SK-N-SH treated with all-trans-retinoic acid at 6 μM for 48 hours (cell line): ENCODE measurements at regions not wholly inside any gene's neighbourhood (a gene's known extent, or its start where the extent isn't known, plus 50 kb on each side); places are given as distances from the start of the nearest gene placed in this dataset.

Source experiments
- ATAC-seq: fragments of 200-7000 bp; cut with Tn5 transposase; 3 replicates; pipeline ENCODE4 v1.9.1; 2020; ENCODE audit warnings: mild to moderate bottlenecking, moderate library complexity
- ARNTL ChIP-seq: fragments of 450-650 bp; formaldehyde crosslinking; IDR thresholded peaks from 2 replicates; pipeline ENCODE4 v1.5.0; 2020; ENCODE audit warnings: low read depth, mild to moderate bottlenecking, moderate library complexity, borderline replicate concordance
- BACH2 ChIP-seq: fragments of 250-450 bp; sonication (Bioruptor Pico); IDR thresholded peaks from 2 replicates; pipeline ENCODE4 v1.9.0; 2021; ENCODE audit warnings: mild to moderate bottlenecking, borderline replicate concordance
- CSDC2 ChIP-seq: fragments of 250-450 bp; sonication (Bioruptor Pico); IDR thresholded peaks from 2 replicates; pipeline ENCODE4 v1.5.0; 2020; ENCODE audit warnings: mild to moderate bottlenecking, moderate library complexity
- CSRNP3 ChIP-seq: fragments of 250-450 bp; sonication (Bioruptor Pico); IDR thresholded peaks from 2 replicates; pipeline ENCODE4 v1.5.1; 2021; ENCODE audit warnings: mild to moderate bottlenecking, moderate library complexity
- ESRRG ChIP-seq: fragments of 250-450 bp; sonication (Bioruptor Pico); IDR thresholded peaks from 2 replicates; pipeline ENCODE4 v1.6.1; 2021; ENCODE audit warnings: mild to moderate bottlenecking
- GLIS3 ChIP-seq: fragments of 250-450 bp; sonication (Bioruptor Pico); IDR thresholded peaks from 2 replicates; pipeline ENCODE4 v1.5.0; 2020; ENCODE audit warnings: mild to moderate bottlenecking, moderate library complexity
- ISL1 ChIP-seq: fragments of 250-450 bp; sonication (Bioruptor Pico); IDR thresholded peaks from 2 replicates; pipeline ENCODE4 v2.1.2; 2022; ENCODE audit warnings: mild to moderate bottlenecking, moderate library complexity
- OSR1 ChIP-seq: fragments of 250-450 bp; sonication (Bioruptor Pico); IDR thresholded peaks from 2 replicates; pipeline ENCODE4 v1.8.0; 2022; ENCODE audit warnings: moderate library complexity, mild to moderate bottlenecking, inconsistent platforms
- PPARA ChIP-seq: fragments of 250-450 bp; sonication (Bioruptor Pico); IDR thresholded peaks from 2 replicates; pipeline ENCODE4 v1.5.0; 2020; ENCODE audit warnings: mild to moderate bottlenecking, borderline replicate concordance
- RARB ChIP-seq: fragments of 250-450 bp; sonication (Bioruptor Pico); IDR thresholded peaks from 2 replicates; pipeline ENCODE4 v1.8.0; 2021; ENCODE audit warnings: mild to moderate bottlenecking, moderate library complexity
- TCF4 ChIP-seq: fragments of 250-450 bp; sonication (Bioruptor Pico); IDR thresholded peaks from 2 replicates; pipeline ENCODE4 v1.8.0; 2021; ENCODE audit warnings: mild to moderate bottlenecking, moderate library complexity, borderline replicate concordance
- TSHZ2 ChIP-seq: fragments of 250-450 bp; sonication (Bioruptor Pico); IDR thresholded peaks from 2 replicates; pipeline ENCODE4 v1.5.0; 2020; ENCODE audit warnings: mild to moderate bottlenecking, moderate library complexity
- ZC3H10 ChIP-seq: fragments of 250-450 bp; sonication (Bioruptor Pico); IDR thresholded peaks from 2 replicates; pipeline ENCODE4 v1.5.1; 2021; ENCODE audit warnings: mild to moderate bottlenecking, moderate library complexity
- ZFP3 ChIP-seq: fragments of 250-450 bp; sonication (Bioruptor Pico); IDR thresholded peaks from 2 replicates; pipeline ENCODE4 v1.5.0; 2020; ENCODE audit warnings: mild to moderate bottlenecking, moderate library complexity
- ZFP30 ChIP-seq: fragments of 450-650 bp; formaldehyde crosslinking; IDR thresholded peaks from 2 replicates; pipeline ENCODE4 v1.5.0; 2022; ENCODE audit warnings: mild to moderate bottlenecking, moderate library complexity
- ZNF565 ChIP-seq: fragments of 450-650 bp; formaldehyde crosslinking; conservative IDR thresholded peaks from 2 replicates; pipeline ENCODE4 v1.5.0; 2020; ENCODE audit warnings: low read depth, mild to moderate bottlenecking, moderate library complexity
- ZNF70 ChIP-seq: fragments of 450-650 bp; formaldehyde crosslinking; IDR thresholded peaks from 2 replicates; pipeline ENCODE4 v1.5.0; 2020; ENCODE audit warnings: mild to moderate bottlenecking, moderate library complexity
- TF ChIP-seq, protein P1 (sequence below): fragments of 250-450 bp; sonication (Bioruptor Pico); IDR thresholded peaks from 2 replicates; pipeline ENCODE4 v1.8.0; 2021; ENCODE audit warnings: low read depth, mild to moderate bottlenecking, moderate library complexity, borderline replicate concordance
- TF ChIP-seq, protein P2 (sequence below): fragments of 250-450 bp; sonication (Bioruptor Pico); IDR thresholded peaks from 2 replicates; pipeline ENCODE4 v1.5.1; 2020; ENCODE audit warnings: low read depth, mild to moderate bottlenecking, moderate library complexity
- TF ChIP-seq, protein P3 (sequence below): fragments of 250-450 bp; sonication (Bioruptor Pico); IDR thresholded peaks from 2 replicates; pipeline ENCODE4 v1.8.0; 2020; ENCODE audit warnings: mild to moderate bottlenecking, moderate library complexity, borderline replicate concordance

DNA sequence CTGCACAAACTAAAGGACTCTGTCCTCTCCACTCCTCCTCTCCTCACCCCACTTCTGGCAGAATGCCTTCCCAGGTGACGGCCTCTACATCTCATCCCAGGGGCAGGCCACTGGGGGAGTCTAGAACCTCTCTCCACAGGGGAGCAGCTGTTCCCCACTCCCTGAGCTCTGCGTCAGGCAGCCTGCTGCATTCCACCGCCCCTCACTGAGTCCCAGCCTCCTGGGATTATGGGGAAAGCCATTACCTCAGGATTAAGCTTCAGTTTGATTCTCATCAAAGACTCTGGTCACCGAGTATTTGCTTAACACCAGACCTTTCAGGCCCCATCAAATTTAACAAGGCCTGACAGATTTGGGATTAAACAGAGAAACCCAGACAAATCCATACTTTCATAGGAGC is 405.9 kb downstream of the NXPE2 start:
- TF ChIP-seq, protein P1, sequence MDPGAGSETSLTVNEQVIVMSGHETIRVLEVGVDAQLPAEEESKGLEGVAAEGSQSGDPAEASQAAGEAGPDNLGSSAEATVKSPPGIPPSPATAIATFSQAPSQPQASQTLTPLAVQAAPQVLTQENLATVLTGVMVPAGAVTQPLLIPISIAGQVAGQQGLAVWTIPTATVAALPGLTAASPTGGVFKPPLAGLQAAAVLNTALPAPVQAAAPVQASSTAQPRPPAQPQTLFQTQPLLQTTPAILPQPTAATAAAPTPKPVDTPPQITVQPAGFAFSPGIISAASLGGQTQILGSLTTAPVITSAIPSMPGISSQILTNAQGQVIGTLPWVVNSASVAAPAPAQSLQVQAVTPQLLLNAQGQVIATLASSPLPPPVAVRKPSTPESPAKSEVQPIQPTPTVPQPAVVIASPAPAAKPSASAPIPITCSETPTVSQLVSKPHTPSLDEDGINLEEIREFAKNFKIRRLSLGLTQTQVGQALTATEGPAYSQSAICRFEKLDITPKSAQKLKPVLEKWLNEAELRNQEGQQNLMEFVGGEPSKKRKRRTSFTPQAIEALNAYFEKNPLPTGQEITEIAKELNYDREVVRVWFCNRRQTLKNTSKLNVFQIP (CRISPR knock-in tag): no peak
- TF ChIP-seq, protein P2, sequence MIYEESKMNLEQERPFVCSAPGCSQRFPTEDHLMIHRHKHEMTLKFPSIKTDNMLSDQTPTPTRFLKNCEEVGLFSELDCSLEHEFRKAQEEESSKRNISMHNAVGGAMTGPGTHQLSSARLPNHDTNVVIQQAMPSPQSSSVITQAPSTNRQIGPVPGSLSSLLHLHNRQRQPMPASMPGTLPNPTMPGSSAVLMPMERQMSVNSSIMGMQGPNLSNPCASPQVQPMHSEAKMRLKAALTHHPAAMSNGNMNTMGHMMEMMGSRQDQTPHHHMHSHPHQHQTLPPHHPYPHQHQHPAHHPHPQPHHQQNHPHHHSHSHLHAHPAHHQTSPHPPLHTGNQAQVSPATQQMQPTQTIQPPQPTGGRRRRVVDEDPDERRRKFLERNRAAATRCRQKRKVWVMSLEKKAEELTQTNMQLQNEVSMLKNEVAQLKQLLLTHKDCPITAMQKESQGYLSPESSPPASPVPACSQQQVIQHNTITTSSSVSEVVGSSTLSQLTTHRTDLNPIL (CRISPR knock-in tag): no peak
- no peak for TF ChIP-seq ZC3H10 (CRISPR knock-in tag)
- no peak for TF ChIP-seq ZNF565 (CRISPR knock-in tag)
- TF ChIP-seq ZFP30 (CRISPR knock-in tag): no peak
- no peak for TF ChIP-seq GLIS3 (CRISPR knock-in tag)
- no peak for TF ChIP-seq ARNTL (CRISPR knock-in tag)
- no peak for TF ChIP-seq OSR1
- no peak for TF ChIP-seq ISL1 (CRISPR knock-in tag)
- TF ChIP-seq ESRRG (CRISPR knock-in tag): no peak
- no peak for TF ChIP-seq TCF4 (CRISPR knock-in tag)
- TF ChIP-seq ZNF70: no peak
- TF ChIP-seq CSRNP3 (CRISPR knock-in tag): no peak
- no peak for TF ChIP-seq TSHZ2 (CRISPR knock-in tag)
- no peak for TF ChIP-seq RARB (CRISPR knock-in tag)
- no peak for ATAC-seq

GRCh38 chr11:115085461-115086210 is 407.3 kb downstream of the NXPE2 start:
- TF ChIP-seq, protein P1 (CRISPR knock-in tag): no peak
- TF ChIP-seq, all 23 proteins: peak for 0
- no peak; the same call in 2 of the 3 replicates for ATAC-seq

DNA sequence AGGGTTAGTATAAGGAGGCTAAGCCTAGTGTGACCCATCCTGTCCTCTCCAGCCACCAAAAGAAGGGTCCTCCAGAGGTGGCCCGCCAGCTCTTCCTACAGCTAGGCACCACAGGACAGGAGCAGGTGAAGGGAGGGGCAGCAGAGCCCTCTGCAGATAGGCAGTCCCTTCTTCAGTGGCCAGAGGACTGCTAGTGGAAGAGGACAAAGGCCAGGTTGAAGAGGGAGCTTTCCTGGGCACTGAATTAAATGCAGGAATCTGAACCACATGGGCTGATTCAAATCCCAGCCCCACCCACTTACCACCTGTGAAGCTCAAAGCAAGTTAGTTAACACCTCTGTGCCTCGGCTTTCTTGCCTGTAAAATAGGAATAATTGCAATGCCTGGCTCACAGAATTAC is 409.5 kb downstream of the NXPE2 start:
- ATAC-seq: no peak
- no peak for TF ChIP-seq BACH2
- TF ChIP-seq TCF4 (CRISPR knock-in tag): no peak
- TF ChIP-seq, protein P3, sequence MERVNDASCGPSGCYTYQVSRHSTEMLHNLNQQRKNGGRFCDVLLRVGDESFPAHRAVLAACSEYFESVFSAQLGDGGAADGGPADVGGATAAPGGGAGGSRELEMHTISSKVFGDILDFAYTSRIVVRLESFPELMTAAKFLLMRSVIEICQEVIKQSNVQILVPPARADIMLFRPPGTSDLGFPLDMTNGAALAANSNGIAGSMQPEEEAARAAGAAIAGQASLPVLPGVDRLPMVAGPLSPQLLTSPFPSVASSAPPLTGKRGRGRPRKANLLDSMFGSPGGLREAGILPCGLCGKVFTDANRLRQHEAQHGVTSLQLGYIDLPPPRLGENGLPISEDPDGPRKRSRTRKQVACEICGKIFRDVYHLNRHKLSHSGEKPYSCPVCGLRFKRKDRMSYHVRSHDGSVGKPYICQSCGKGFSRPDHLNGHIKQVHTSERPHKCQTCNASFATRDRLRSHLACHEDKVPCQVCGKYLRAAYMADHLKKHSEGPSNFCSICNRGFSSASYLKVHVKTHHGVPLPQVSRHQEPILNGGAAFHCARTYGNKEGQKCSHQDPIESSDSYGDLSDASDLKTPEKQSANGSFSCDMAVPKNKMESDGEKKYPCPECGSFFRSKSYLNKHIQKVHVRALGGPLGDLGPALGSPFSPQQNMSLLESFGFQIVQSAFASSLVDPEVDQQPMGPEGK (CRISPR knock-in tag): no peak
- no peak for TF ChIP-seq ZNF565 (CRISPR knock-in tag)
- TF ChIP-seq ZFP3 (CRISPR knock-in tag): no peak
- no peak for TF ChIP-seq PPARA (CRISPR knock-in tag)
- TF ChIP-seq CSDC2 (CRISPR knock-in tag): no peak
- TF ChIP-seq CSRNP3 (CRISPR knock-in tag): no peak
- TF ChIP-seq ISL1 (CRISPR knock-in tag): no peak
- TF ChIP-seq ARNTL (CRISPR knock-in tag): no peak
- TF ChIP-seq TSHZ2 (CRISPR knock-in tag): no peak
